GM12878 (cell line): ENCODE measurements at regions not wholly inside any gene's neighbourhood (a gene's known extent, or its start where the extent isn't known, plus 50 kb on each side); places are given as distances from the start of the nearest gene placed in this dataset.

Experiments
- ATAC-seq: fragments of 200-7000 bp; cut with Tn5 transposase; 3 replicates; pipeline ENCODE4 v1.9.1; 2020; ENCODE audit warnings: mild to moderate bottlenecking, moderate library complexity
- BruUV-seq: library from RNA; stranded (reverse); fragments of 400-500 nt; replicated peaks from 2 replicates; lab custom pipeline; 2021; lab: Mats Ljungman, UMichigan
- CTCF ChIA-PET: fragments of 300-600 bp; sonication (Branson Sonifier 250); formaldehyde crosslinking; extraction: SDS; loops from one replicate; lab custom pipeline; 2021; ENCODE audit warnings: inconsistent platforms; lab: Yijun Ruan, JAX
- POLR2A ChIA-PET: fragments of 350-600 bp; formaldehyde crosslinking; extraction: SDS; loops from one replicate; lab custom pipeline; 2021; ENCODE audit warnings: inconsistent platforms; lab: Charles Lee
- RAD21 ChIA-PET: fragments of 300-600 bp; sonication (Branson Sonifier 250); formaldehyde crosslinking; loops from one replicate; lab custom pipeline; 2023; ENCODE audit warnings: antibody characterized with exemption; ENCODE audit not compliant: unreplicated experiment; lab: Charles Lee
- SMC1A ChIA-PET: fragments of 300-600 bp; sonication (Branson Sonifier 250); formaldehyde crosslinking; loops from one replicate; lab custom pipeline; 2023; ENCODE audit not compliant: unreplicated experiment, uncharacterized antibody; lab: Charles Lee
- DNase-seq: peaks from one replicate; pipeline ENCODE4 v3.0.0-alpha.2; 2011; ENCODE audit warnings: low read depth, low spot score
- FAIRE-seq: peaks from 3 replicates; lab custom pipeline; 2011; peaks lifted over from hg19 to GRCh38; lab: Jason Lieb, UNC
- H2AFZ ChIP-seq: 2 replicates; pipeline ENCODE4 v1.6.0; 2011; ENCODE audit warnings: low read depth, low read length, control low read depth; ENCODE audit not compliant: control insufficient read depth
- H3K27ac ChIP-seq: 2 replicates; pipeline ENCODE4 v1.5.1; 2011; ENCODE audit warnings: control low read depth; ENCODE audit not compliant: control insufficient read depth, insufficient read depth
- H3K27me3 ChIP-seq, 2 experiments: replicated peaks in 1 of 2; 2 replicates each; pipeline versions ENCODE4 v1.6.0 to v1.6.1; 2011; ENCODE audit warnings: low read length in 1 of 2; ENCODE audit not compliant: control insufficient read depth in 2 of 2, insufficient read depth in 2 of 2
- H3K36me3 ChIP-seq, 2 experiments: 2 replicates each; pipeline ENCODE4 v1.5.1; 2011; ENCODE audit warnings: low read length in 1 of 2; ENCODE audit not compliant: control insufficient read depth in 2 of 2, insufficient read depth in 2 of 2
- H3K4me1 ChIP-seq: 2 replicates; pipeline ENCODE4 v1.6.1; 2011; ENCODE audit warnings: mild to moderate bottlenecking, low read length, moderate library complexity, mixed read lengths; ENCODE audit not compliant: control insufficient read depth, insufficient read depth
- H3K4me2 ChIP-seq: 2 replicates; pipeline ENCODE4 v1.6.0; 2011; ENCODE audit warnings: control low read depth; ENCODE audit not compliant: control insufficient read depth, insufficient read depth
- H3K4me3 ChIP-seq: fragments of 200-600 bp; sonication (generic); 2 replicates; pipeline ENCODE4 v1.5.1; 2016
- H3K79me2 ChIP-seq: 2 replicates; pipeline ENCODE4 v1.6.0; 2011; ENCODE audit warnings: low read length; ENCODE audit not compliant: control insufficient read depth, insufficient read depth
- H3K9ac ChIP-seq: 2 replicates; pipeline ENCODE4 v1.8.0; 2011; ENCODE audit warnings: low read length, control low read depth, mixed read lengths; ENCODE audit not compliant: control insufficient read depth, insufficient read depth
- H3K9me3 ChIP-seq: replicated peaks from 3 replicates; pipeline ENCODE4 v1.5.1; 2011; ENCODE audit warnings: mild to moderate bottlenecking, low read length; ENCODE audit not compliant: control insufficient read depth, insufficient read depth
- H4K20me1 ChIP-seq: 2 replicates; pipeline ENCODE4 v1.6.0; 2011; ENCODE audit not compliant: control insufficient read depth, insufficient read depth
- BMI1 ChIP-seq: fragments of 450-650 bp; IDR thresholded peaks from 2 replicates; pipeline ENCODE4 v1.6.1; 2016; ENCODE audit warnings: mild to moderate bottlenecking, moderate library complexity, borderline replicate concordance
- CEBPZ ChIP-seq: fragments of 150-350 bp; IDR thresholded peaks from 2 replicates; pipeline ENCODE4 v1.6.1; 2016; ENCODE audit warnings: low read depth, low read length
- CHD4 ChIP-seq: fragments of 200-600 bp; sonication (generic); IDR thresholded peaks from 2 replicates; pipeline ENCODE4 v1.6.1; 2016; ENCODE audit warnings: mild to moderate bottlenecking
- ELK1 ChIP-seq: IDR thresholded peaks from 2 replicates; pipeline ENCODE4 v1.6.1; 2012; ENCODE audit warnings: low read depth, low read length, improper control_type of control experiment
- EZH2 ChIP-seq: IDR thresholded peaks from 2 replicates; pipeline ENCODE4 v1.6.1; 2012; ENCODE audit warnings: low read depth, mild to moderate bottlenecking, control low read depth, inconsistent platforms, low read length, borderline replicate concordance; ENCODE audit not compliant: control insufficient read depth
- FOS ChIP-seq: IDR thresholded peaks from 3 replicates; pipeline ENCODE4 v1.6.1; 2011; ENCODE audit warnings: borderline replicate concordance; ENCODE audit not compliant: insufficient read length; ENCODE audit errors: extremely low read depth
- FOXM1 ChIP-seq: IDR thresholded peaks from 2 replicates; pipeline ENCODE4 v1.6.1; 2012; ENCODE audit warnings: low read depth, mild to moderate bottlenecking, inconsistent platforms, low read length, moderate library complexity
- HDAC2 ChIP-seq: fragments of 200-600 bp; sonication (generic); IDR thresholded peaks from 2 replicates; pipeline ENCODE4 v1.6.1; 2017
- KAT2A ChIP-seq: conservative IDR thresholded peaks from 2 replicates; pipeline ENCODE4 v1.6.1; 2011; ENCODE audit warnings: low read depth, low read length; ENCODE audit not compliant: control insufficient read depth
- NBN ChIP-seq: fragments of 450-650 bp; IDR thresholded peaks from 2 replicates; pipeline ENCODE4 v1.6.1; 2016
- NR2C1 ChIP-seq: fragments of 450-650 bp; IDR thresholded peaks from 2 replicates; pipeline ENCODE4 v1.6.1; 2017; ENCODE audit warnings: antibody characterized with exemption, mild to moderate bottlenecking, moderate library complexity
- SIX5 ChIP-seq: IDR thresholded peaks from 2 replicates; pipeline ENCODE4 v1.6.1; 2011; ENCODE audit warnings: mild to moderate bottlenecking, low read depth, low read length, moderate library complexity; ENCODE audit not compliant: severe bottlenecking
- SP1 ChIP-seq: IDR thresholded peaks from one replicate; pipeline ENCODE4 v1.6.1; 2011; ENCODE audit warnings: low read depth, low read length
- STAT1 ChIP-seq: fragments of 450-650 bp; conservative IDR thresholded peaks from 2 replicates; pipeline ENCODE4 v1.6.1; 2014; ENCODE audit warnings: antibody characterized with exemption, mild to moderate bottlenecking
- ZNF207 ChIP-seq: fragments of 450-650 bp; IDR thresholded peaks from 2 replicates; pipeline ENCODE4 v1.6.1; 2014; ENCODE audit warnings: antibody characterized with exemption, mild to moderate bottlenecking, borderline replicate concordance
- WGBS: methylation state at CpG from one replicate; pipeline ENCODE4 v1.1.6; 2016; ENCODE audit warnings: low lambda C conversion rate; ENCODE audit not compliant: insufficient replicate concordance, insufficient coverage; ENCODE audit errors: missing lambda C conversion rate; 5-methylcytosine and 5-hydroxymethylcytosine counted together
- in situ Hi-C: fragments of 300-500 bp; cut with MboI; formaldehyde crosslinking; loops from 9 replicates; pipeline ENCODE4 v1.14.3; 2018; ENCODE audit warnings: mixed read lengths
- intact Hi-C: fragments of 100-400 bp; cut with micrococcal nuclease; formaldehyde crosslinking; loops from one replicate; pipeline ENCODE4 v1.14.2; 2022; ENCODE audit not compliant: unreplicated experiment

- in situ Hi-C loops: no loop called here
- CTCF ChIA-PET: no interaction called here
- RAD21 ChIA-PET: no interaction called here
Observed at GRCh38 chr11:71182791-71183677, 69.3 kb downstream of the SHANK2 start.

More at GRCh38 chr11:71182791-71183677, 69.3 kb downstream of the SHANK2 start:
- Histone ChIP-seq H3K4me3 (no peak overlapping the region), H3K9ac (no peak overlapping the region), H2AFZ (no peak overlapping the region), H3K79me2 (no peaks in the 10 kb centered on the region), H4K20me1 (no peaks in the 10 kb centered on the region), H3K36me3 (no peaks in the 10 kb centered on the region), H3K27ac (no peak overlapping the region), H3K9me3 (no peaks in the 10 kb centered on the region), H3K4me2 (no peak overlapping the region), H3K27me3 (no peaks in the 10 kb centered on the region), H3K4me1 (no peaks in the 10 kb centered on the region)
- ChIA-PET SMC1A (no interaction called here), POLR2A (no interaction called here)
- intact Hi-C loops: no loop called here
- no peak for ATAC-seq
- TF ChIP-seq STAT1 (no peak), KAT2A (no peak), BMI1 (no peak), EZH2 (no peak), ELK1 (no peak), ZNF207 (no peak), NR2C1 (no peak), HDAC2 (no peak), CEBPZ (no peak), FOS (no peak), CHD4 (no peak), NBN (no peak), FOXM1 (no peak), SP1 (no peak), SIX5 (no peak)
- no TSS peak for BruUV-seq
- no peak for DNase-seq
- WGBS: 19% methylated on average over 13 of the region's 14 CpGs
- no peak for FAIRE-seq
